Fibroblast of mammary gland (primary cell): ENCODE measurements at regions not wholly inside any gene's neighbourhood (a gene's known extent, or its start where the extent isn't known, plus 50 kb on each side); places are given as distances from the start of the nearest gene placed in this dataset.

ENCODE experiments used
- DNase-seq: peaks from one replicate; pipeline ENCODE4 v3.0.0-alpha.2; 2010; ENCODE audit warnings: low read depth
- H3K4me3 ChIP-seq: 2 replicates; pipeline ENCODE4 v1.5.1; 2011; ENCODE audit warnings: low read depth, mild to moderate bottlenecking, low read length, moderate library complexity; ENCODE audit not compliant: control insufficient read depth
- TF ChIP-seq, protein P1 (sequence below): conservative IDR thresholded peaks from 2 replicates; pipeline ENCODE4 v1.5.1; 2011; ENCODE audit warnings: low read depth, low read length, inconsistent platforms; ENCODE audit not compliant: control insufficient read depth, insufficient read depth

DNA sequence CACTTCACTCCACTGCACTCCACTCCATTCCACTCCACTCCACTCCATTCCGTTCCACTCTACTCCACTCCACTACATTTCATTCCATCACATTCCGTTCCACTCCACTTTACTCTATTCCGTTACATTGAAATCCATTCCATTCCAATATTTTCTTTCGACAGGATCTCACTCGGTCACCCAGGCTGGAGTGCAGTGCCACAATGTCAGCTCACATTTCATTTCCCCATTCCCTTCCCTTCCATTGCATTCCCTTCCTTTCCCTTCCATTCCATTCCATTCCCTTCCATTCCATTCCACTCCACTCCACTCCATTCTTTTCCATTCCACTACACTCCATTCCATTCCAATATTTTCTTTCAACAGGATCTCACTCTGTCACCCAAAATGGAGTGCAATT is 1407.6 kb upstream of the USP9Y start:
- H3K4me3 ChIP-seq, result no peak overlapping the region
- TF ChIP-seq, protein P1, sequence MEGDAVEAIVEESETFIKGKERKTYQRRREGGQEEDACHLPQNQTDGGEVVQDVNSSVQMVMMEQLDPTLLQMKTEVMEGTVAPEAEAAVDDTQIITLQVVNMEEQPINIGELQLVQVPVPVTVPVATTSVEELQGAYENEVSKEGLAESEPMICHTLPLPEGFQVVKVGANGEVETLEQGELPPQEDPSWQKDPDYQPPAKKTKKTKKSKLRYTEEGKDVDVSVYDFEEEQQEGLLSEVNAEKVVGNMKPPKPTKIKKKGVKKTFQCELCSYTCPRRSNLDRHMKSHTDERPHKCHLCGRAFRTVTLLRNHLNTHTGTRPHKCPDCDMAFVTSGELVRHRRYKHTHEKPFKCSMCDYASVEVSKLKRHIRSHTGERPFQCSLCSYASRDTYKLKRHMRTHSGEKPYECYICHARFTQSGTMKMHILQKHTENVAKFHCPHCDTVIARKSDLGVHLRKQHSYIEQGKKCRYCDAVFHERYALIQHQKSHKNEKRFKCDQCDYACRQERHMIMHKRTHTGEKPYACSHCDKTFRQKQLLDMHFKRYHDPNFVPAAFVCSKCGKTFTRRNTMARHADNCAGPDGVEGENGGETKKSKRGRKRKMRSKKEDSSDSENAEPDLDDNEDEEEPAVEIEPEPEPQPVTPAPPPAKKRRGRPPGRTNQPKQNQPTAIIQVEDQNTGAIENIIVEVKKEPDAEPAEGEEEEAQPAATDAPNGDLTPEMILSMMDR, result no peak
- DNase-seq, result no peak

DNA sequence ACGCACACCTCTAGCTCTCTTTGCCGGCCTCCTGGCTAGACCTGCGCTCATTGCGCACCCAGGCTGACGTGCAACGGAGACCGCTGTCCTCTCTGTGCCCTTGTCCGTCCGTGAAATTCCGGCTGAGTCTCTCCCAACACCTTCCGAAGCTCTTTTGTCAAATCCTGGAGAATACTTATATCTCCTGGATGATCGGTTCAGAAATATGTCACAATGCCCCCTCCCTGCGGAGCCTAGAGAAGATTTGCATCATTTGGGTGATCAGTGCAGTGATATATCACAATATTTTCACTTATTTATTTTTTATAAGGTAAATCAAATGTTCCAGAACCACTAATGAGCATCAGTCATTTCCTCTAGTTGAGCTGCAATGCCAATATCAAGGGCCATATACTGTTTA is 1366.9 kb upstream of the USP9Y start:
- DNase-seq, result peak; percentile 8
- TF ChIP-seq, protein P1, result no peak

More for the DNA sequence above, 1366.9 kb upstream of the USP9Y start:
- H3K4me3 ChIP-seq, result no peak overlapping the region
